LHCN-M2 (cell line): ENCODE measurements at regions not wholly inside any gene's neighbourhood (a gene's known extent, or its start where the extent isn't known, plus 50 kb on each side); places are given as distances from the start of the nearest gene placed in this dataset.
A peak's percentile ranks its signal among the peaks of the same experiment; 100 is the strongest.
"Not testable (repeated sequence)": the region's sequence is repeated elsewhere in the genome, so short reads cannot be mapped to it uniquely, and the experiment has no call there.

ENCODE experiments used
- DNase-seq: peaks from one replicate; pipeline ENCODE4 v3.0.0-alpha.2; 2012; ENCODE audit warnings: low read depth

DNA sequence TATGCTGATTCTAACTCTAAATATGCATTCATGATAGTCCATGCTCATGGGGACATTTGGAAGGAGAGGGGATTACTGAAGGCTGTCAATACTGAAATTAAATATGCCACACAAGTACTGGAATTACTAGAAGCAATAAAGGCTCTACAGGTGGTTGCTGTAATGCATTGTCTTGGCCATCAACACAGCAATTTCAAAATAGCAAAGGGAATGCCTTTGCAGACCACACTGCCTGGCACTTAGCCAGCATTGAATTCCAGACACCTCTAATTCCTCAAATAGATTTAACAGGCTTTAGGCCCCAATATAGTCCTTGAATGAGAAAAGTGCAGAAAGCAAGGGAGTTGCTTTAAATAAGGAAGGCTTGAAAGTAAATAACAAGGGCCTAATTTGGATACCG, 115.8 kb upstream of the PLCL2 start:
- peak; percentile 19 for DNase-seq

DNA sequence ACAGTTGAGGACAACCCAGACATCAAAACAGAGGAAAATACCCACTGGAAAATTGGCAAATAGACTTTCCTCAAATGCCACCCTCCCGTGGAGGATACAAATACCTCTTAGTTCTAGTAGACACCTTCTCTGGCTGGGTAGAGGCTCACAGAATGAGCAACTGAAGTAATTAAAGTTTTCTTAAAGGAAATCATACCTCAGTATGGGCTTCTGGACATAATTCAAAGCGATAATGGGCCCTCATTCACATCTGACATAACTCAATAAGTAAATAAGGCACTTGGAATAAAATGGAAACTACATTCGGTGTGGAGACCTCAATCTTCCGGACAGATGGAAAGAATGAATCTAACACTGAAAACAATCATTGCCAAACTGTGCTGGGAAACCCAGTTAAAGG, 115.2 kb upstream of the PLCL2 start:
- no peak for DNase-seq

DNA sequence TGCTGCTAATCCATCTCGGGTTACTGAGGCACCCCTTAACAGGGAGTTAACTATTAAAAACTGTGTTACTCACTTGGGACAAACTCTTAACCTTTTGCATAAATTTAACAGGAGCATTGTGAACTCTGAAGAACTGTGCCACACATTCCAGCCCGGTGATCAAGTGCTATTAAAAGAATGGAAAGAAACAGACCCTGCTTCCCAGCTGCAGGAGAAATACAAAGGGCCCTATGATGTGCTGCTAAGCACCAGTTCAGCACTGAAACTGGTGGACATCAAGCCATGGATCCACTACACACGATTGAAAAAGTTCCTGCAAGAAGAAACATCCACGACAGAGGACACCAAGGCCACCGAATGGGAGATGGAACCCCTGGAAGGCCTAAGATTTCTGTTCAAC, 114.7 kb upstream of the PLCL2 start:
- DNase-seq: peak; percentile 1

DNA sequence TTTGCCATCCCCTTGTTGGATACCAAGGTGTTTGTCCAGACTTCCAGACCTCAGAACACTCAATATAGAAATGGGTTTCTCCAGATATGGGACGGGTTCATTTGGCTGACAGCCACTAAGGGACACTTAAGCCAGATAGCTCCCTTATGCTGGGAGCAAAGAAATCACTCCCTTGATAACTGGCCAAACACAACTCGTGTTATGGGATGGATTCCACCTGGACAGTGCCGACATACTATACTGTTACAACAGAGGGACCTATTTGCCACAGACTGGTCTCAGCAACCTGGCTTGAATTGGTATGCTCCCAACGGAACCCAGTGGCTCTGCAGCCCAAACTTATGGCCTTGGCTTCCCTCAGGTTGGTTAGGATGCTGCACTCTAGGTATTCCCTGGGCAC, 114.0 kb upstream of the PLCL2 start:
- no peak for DNase-seq

DNA sequence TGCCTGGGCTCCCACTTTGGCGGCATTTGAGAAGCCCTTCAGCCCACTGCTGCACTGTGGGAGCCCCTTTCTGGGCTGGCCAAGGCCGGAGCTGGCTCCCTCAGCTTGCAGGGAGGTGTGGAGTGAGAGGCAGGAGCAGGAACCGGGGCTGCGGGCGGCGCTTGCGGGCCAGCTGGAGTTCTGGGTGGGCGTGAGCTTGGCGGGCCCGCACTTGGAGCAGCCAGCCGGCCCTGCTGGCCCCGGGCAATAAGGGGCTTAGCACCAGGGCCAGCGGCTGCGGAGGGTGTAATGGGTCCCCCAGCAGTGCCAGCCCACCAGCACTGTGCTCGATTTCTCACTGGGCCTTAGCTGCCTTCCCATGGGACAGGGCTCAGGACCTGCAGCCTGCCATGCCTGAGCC, 111.2 kb upstream of the PLCL2 start:
- DNase-seq: not testable (repeated sequence)

DNA sequence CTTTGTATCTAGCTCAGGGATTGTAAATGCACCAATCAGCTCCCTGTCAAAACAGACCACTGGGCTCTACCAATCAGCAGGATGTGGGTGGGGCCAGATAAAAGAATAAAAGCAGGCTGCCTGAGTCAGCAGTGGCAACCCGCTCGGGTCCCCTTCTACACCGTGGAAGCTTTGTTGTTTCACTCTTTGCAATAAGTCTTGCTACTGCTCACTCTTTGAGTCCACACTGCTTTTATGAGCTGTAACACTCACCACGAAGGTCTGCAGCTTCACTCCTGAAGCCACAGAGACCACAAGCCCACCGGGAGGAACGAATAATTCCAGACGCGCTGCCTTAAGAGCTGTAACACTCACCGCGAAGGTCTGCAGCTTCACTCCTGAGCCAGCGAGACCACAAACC, 110.2 kb upstream of the PLCL2 start:
- DNase-seq: not testable (repeated sequence)

DNA sequence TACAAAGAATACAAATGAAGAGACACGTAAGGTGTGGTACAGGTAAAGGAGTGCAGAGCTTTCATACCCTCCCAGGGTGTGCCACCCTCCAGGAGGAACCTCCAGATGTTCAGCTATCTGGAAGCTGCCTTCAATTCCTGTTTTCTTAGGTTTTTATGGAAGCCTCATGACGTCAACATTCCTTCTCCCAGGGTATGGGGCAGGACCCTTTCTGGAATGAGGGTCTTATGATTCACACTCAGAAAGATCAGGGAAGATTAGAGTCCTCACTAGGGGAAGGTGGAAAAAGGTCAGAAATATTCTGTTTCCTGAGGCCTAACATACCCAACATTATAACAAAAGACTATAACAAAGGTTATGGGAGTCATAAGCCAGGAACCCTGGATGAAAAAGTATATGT, 99.8 kb upstream of the PLCL2 start:
- DNase-seq: no peak

DNA sequence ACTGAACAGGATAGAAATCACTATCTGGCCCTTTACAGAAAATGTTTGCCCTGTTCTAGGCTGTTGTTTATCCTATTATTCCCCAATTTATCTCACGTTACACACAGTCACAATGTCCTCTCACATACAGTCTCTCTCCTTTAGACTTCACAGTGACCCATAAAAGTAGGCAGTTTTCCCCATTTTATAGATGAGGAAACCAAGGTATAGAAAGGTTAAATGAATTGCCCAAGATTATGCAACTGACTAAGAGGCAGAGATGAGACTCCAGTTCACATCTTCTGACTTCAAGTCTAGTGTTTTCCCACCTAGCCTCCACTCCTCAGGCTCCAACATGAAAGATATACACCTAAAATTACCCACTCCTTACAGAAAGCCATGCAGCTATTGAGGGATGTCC, 99.3 kb upstream of the PLCL2 start:
- DNase-seq: no peak

DNA sequence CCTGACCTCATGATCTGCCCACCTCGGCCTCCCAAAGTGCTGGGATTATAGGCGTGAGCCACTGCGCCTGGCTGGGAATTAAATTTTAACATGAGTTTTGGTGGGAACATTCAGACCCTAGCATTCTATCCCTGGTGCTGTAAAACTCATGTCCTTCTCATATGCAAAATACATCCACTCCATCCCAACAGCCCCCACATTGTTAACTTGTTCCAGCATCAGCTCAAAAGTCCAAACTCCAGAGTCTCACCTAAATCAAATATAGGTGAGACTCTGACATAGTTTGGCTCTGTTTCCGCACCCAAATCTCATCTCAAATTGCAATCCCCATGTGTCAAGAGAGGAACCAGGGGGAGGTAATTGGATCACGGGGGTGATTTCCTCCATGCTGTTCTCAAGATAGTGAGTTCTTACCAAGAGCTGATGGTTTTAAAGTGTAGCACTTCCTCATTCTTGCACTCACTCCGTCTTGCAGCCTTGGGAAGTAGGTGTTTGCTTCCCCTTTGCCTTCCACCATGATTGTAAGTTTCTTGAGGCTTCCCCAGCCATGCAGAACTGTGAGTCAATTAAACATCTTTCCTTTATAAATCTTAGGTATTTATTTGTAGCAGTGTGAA, 96.2 kb upstream of the PLCL2 start:
- DNase-seq: no peak

DNA sequence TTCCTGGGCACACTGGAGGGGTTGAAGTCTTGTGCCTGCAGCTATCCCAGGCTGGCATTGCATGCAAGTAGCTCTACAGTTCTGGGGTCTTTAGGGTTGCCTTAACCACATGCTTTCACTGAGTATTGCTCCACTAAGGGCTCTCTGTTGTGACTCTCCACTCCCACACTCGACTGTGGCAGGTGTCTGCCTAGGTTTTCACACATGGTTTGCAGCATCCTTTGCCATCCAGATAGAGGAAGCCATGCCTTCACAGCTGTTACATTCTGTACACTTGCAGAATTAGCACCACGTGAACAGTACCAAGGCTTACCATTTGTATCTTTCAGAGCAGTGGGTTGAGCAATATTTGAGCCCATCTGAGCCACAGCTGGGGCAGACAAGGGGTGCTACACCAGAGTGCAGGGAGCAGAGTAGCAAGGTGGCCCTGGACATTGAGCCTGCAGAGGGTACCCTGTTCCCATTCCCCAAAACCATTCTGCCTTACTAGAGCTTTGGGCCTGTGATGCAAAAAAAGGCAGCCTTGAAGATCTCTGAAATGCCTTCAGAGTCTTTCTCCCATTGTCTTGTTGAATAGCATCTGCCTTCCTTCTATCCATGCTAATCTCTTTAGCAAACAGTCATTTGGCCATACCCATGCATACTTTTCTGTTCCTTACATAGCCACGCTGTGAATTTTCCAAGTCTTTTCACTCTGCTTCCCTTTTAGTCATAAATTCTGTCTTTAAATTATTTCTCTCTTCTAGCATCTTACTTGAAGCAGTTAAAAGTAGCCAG, 95.2 kb upstream of the PLCL2 start:
- DNase-seq: no peak

DNA sequence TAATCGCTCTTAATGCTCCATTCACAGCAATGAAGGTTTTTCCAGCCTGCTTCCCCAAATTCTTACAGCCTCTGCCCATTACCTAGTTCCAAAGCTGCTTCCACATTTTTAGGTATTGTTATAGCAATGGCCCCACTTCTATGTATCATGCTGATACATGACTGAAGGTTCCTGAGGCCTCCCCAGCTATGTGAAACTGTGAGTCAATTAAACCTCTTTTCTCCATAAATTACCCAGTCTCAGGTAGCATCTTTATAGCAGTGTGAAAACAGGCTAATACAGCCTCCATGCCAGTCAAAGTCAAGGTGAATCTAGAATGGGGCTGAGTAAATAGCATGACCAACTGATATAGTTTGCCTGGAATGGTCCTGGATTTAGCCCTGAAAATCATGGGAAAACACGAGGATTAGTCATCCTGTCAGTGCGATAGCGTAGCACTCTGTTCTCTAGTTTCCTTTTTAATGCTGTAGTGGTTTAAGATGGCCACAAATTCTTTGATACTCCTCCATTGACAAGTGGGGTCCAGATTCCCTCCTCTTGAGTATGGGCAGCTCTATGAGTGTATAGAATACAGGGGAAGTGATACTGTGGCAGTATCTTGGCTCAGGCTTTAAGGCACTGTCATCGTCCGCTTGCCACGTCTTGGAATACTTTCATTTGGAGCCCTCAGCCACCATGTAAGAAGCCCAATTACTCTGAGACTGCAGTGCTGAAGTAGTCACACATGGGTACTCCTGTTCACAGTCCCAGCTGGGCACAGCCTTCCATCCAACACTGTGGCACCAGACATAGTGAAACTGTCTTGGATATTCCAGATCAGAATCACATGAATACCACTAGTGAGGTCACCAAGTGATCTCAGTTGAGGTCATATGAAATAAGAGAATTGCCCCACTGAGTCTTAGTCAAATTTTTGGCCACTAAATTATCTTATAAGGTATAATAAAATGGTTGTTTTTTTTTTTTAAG, 94.0 kb upstream of the PLCL2 start:
- no peak for DNase-seq

DNA sequence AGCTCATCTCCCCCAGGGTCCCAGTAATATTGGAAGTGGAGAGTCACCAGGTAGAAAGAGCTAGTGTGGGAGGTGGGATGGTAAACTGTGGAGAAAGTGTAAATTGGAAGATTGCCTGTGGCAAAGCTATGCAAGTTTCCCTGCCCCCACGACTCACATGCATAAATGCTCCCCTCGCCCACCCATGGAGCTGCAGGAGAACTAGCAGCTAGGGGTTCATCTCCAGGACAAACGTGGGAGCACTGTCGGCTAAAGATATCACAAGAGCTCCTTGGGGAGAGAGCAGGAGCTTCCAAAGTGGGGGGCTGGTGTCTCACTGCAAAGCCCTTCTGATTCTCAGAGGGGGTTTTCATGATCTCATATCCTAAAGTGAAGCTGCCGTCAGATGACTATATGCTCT, 91.4 kb upstream of the PLCL2 start:
- no peak for DNase-seq

DNA sequence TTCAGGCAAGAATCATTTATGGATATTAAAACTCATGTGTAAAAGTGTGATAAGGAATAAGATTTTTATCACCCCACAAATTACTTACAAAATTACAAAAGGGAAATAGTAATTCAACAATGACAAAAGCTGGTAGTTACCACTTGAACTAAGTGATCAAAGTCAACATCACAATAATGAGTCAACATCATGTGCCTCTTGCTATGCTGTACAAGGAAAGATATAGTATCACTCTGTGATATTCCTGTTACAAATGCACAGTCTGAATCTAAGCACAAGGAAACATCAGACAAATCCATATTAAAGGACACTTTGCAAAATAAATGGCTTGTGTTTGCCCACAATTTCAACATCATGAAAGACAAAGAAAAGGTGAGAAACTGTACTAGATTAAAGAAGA, 90.5 kb upstream of the PLCL2 start:
- DNase-seq: no peak

DNA sequence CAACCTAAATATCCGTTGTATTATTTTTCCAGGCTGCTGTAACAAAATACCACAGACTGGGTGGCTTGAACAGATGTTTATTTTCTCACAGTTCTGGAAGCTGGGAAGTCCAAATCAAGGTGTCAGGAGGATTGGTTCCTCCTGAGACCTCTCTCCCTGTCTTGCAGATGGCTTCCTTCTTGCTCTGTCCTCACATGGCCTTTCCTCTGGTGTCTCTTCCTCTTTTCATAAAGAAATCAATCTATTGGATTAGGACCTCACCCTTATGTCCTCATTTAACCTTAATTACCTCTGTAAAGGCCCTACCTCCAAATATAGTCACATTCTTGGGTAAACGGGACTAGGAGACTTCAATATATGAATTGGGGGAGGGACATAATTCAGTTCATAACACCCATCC, 89.2 kb upstream of the PLCL2 start:
- no peak for DNase-seq

DNA sequence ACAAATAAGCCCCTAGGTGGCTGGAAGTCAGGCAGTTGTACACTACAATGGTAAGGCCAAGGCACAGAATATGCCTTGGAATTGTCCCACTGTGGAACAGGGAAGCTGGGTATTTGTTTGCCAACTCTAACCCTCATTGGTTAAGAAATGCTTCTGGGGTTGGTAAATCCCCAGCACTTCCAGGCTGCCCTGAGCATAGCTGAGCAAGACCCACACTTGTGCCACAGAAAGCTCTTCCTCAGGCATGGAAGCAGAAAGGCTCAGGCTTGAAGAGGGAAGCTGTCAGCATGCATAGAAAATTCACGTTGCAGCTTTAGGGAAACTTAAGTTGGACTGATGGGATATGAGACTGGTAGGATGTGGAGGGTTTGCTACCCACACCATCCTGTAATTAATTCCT, 86.9 kb upstream of the PLCL2 start:
- no peak for DNase-seq

DNA sequence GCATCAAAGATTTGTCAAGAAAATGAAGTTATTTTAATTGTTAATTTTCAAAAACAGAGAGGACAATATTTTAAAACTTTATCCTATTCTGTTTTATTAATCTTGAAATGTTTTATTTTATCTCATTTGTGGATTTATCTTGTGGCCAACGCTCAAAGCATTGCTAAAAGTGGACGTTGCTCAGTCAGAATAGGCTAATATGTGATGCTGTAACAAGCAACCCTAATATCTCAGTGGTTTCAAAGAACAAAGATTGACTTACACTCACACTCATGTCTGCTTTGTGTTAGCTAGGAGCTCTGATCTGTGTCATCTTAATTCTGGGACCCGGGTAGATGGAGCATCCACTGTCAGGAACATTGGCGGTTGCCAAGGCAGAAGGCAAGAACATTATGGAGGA, 86.0 kb upstream of the PLCL2 start:
- no peak for DNase-seq

DNA sequence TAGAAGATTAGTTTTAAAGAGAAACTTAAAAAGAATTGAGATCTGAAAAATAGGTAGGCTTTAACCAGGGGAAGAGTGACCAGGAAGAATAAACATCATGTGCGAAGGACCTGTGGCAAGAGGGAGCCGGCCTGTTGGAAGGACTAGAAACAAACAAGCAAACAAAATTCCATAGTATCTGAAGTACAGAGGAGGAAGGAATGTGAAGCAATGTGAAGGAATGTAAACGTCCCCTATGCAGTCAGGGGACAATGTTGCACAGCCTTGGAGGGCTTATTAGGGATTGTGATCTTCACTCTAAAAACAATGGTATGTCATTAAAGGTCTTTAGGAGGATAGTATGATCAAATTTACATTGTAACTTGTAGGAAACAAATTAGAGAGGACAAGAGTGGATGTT, 84.4 kb upstream of the PLCL2 start:
- DNase-seq: no peak

DNA sequence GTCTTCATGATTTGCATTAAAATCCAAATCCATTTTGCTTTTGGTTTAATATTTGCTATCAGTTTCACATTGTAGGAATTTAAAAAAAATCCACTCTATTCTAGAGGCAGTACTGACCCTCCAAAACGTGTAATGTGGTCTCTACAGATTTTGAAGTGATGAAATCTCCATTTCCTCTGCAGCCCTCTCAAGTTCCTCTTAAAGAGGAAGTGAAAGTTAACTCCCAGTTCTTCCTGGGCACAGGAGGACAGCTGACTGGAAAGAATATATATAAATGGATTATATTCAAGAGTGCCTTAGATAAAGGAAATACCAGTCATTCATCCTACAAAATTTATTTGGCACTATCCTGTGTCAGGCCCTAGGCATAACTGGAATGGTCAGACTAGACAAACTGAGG, 83.5 kb upstream of the PLCL2 start:
- DNase-seq: no peak

DNA sequence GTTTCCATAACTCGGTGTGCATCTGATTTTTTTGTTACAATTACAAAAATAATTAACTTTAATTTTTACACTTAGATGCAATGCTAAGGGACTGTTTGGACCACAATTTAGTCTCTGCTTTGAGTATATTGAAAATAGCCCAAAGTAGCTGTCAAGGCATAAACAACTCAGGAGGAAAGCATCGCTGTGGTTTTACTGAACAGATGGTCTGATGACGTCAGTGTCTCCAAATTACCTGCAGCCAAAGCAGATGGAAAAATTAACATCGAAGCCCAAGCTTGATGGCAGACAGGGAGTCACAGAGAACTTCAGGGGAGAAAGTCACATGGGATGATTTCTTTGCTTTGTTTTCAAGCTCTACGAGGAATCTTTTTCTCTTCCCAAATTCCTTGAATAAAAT, 83.1 kb upstream of the PLCL2 start:
- DNase-seq: peak; percentile 20

DNA sequence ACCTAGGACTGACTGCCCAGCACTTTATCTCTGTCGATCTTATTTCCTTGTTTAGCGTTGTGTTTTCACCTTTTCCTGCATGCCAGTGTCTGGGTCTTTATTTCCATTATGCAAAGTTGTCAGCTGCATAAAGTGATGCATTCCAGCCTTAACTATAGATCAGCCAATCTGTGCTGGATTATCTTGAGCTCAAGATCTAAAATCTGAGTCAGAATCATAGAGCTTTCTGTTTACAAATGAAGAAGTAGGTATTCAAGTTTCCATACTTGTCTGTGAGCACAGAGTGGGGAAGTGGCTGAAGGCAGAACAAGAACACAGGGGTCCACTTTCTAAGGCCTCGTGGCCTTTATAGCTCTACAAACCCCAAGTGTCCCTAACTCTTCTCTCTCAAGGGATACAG, 82.4 kb upstream of the PLCL2 start:
- no peak for DNase-seq

DNA sequence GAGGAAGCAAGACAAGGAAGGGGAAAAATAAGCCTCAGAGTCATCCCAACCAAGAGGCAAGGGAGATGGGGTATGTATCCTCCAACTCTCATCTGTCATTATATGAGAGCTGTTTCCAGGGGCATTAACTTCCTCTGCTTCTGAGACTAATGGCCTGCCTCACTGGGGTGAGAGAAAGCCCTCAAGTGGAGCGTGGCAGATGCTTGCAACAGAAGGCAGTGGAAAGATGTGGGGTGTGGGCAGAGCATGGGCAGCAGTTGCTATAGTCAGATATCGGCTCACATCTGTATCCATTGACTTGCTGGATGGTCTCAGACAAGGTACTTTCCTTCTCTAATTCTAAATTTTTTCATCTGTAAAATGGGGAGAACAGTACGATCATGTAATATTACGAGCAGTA, 81.7 kb upstream of the PLCL2 start:
- no peak for DNase-seq

DNA sequence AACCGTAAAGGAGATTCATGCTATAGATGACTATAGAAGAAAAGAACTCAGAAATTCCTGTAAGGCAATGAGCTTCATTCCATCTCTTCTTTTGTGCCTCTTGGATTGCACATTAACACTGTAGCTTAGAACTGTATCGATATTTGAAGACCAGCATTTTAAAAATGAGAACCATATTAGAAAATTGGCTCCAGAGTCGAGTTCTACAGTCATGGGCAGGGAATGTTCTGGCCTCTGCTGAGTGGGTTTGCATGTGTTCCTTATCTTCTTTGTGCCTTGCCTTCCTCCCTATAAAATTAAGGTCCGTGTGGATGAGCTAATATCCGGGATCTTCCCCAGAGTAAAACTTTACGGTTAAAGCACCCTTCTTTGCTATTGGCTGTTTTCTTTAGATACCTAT, 77.4 kb upstream of the PLCL2 start:
- no peak for DNase-seq
